ENCODE measurements at regions not wholly inside any gene's neighbourhood (a gene's known extent, or its start where the extent isn't known, plus 50 kb on each side); places are given as distances from the start of the nearest gene placed in this dataset.

DNA sequence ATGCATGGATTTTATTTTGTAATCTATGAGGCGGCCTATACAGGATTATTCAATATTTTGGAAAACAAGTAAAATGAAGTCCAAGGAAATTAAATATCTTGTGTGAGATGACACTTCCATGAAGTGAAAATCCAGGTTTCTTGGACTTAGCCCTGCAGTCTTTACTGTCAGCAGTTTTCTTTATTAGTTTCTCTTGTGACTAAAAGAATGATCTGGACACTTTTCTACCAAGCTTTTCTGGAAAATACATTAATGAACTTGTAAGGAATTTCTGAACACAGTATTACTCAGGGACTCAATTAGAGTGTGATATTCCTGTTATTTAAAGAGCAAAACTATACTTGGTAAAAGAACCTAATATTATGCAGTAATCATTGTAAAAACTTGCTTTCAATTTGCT lies 610.4 kb upstream of the SLC8A1 start:
- TF ChIP-seq, protein P1, sequence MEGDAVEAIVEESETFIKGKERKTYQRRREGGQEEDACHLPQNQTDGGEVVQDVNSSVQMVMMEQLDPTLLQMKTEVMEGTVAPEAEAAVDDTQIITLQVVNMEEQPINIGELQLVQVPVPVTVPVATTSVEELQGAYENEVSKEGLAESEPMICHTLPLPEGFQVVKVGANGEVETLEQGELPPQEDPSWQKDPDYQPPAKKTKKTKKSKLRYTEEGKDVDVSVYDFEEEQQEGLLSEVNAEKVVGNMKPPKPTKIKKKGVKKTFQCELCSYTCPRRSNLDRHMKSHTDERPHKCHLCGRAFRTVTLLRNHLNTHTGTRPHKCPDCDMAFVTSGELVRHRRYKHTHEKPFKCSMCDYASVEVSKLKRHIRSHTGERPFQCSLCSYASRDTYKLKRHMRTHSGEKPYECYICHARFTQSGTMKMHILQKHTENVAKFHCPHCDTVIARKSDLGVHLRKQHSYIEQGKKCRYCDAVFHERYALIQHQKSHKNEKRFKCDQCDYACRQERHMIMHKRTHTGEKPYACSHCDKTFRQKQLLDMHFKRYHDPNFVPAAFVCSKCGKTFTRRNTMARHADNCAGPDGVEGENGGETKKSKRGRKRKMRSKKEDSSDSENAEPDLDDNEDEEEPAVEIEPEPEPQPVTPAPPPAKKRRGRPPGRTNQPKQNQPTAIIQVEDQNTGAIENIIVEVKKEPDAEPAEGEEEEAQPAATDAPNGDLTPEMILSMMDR (IDR thresholded peaks at IDR 0.05) = no peak
- TF ChIP-seq EZH2phosphoT487 (IDR thresholded peaks at IDR 0.05) = no peak

Data from neural progenitor cell (in vitro differentiated cells).